Neural cell (in vitro differentiated cells): ENCODE measurements at regions not wholly inside any gene's neighbourhood (a gene's known extent, or its start where the extent isn't known, plus 50 kb on each side); places are given as distances from the start of the nearest gene placed in this dataset.

ENCODE experiments used
- CTCF ChIP-seq: fragments of 450-650 bp; IDR thresholded peaks from 2 replicates; pipeline ENCODE4 v1.5.1; 2014; ENCODE audit warnings: antibody characterized with exemption, mild to moderate bottlenecking, moderate library complexity; ENCODE audit not compliant: poor library complexity, severe bottlenecking
- EZH2 ChIP-seq: fragments of 200-600, 300-800 bp; shearing (Covaris generic), sonication (generic); IDR thresholded peaks from 2 replicates; pipeline ENCODE4 v1.6.1; 2014; ENCODE audit warnings: antibody characterized with exemption, low read length, borderline replicate concordance, mild to moderate bottlenecking; ENCODE audit not compliant: insufficient read depth, poor library complexity, severe bottlenecking
- POLR2AphosphoS5 ChIP-seq: IDR thresholded peaks from 2 replicates; pipeline ENCODE4 v1.6.1; 2012
- RAD21 ChIP-seq: fragments of 450-650 bp; conservative IDR thresholded peaks from 2 replicates; pipeline ENCODE4 v1.6.1; 2014; ENCODE audit warnings: antibody characterized with exemption, mild to moderate bottlenecking, moderate library complexity
- REST ChIP-seq: IDR thresholded peaks from 2 replicates; pipeline ENCODE4 v1.6.1; 2012; ENCODE audit warnings: borderline replicate concordance

- TF ChIP-seq CTCF (no peak), RAD21 (no peak), POLR2AphosphoS5 (no peak), REST (no peak), EZH2 (no peak)
These were observed 502.0 kb upstream of the CELF2 start for GRCh38 chr10:10515479-10516204.
